ENCODE measurements at regions not wholly inside any gene's neighbourhood (a gene's known extent, or its start where the extent isn't known, plus 50 kb on each side); places are given as distances from the start of the nearest gene placed in this dataset.

DNA sequence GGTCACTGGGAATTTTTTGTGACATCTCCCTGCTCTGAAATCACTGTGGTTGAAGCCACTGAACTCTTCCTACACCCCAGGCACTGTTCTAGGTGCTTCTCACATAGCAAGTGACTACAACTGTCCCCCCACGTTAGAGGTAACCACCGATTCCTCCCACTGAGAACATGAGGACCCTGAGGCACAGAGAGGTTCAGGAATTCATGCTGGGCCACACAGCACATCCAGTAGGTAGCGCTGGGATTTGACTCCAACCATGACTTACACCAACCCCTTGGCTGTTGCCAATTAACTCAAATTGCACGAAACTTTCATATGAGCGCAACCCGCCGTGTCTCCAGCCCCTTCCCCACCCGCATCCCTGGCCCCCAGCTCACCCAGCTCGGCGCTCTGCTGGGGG lies 105.2 kb downstream of the RFLNA start:
- Mint-ChIP-seq H3K36me3 (ENCODE audit: low read depth) (peaks cover 35% of the 10 kb centered on the region), H3K27ac (no peak overlapping the region), H3K4me1 (peaks cover 3% of the 10 kb centered on the region), H3K9me3 (no peaks in the 10 kb centered on the region), H3K4me3 (no peak overlapping the region), H3K27me3 (no peaks in the 10 kb centered on the region)
- no peak for ATAC-seq (replicated peaks)

DNA sequence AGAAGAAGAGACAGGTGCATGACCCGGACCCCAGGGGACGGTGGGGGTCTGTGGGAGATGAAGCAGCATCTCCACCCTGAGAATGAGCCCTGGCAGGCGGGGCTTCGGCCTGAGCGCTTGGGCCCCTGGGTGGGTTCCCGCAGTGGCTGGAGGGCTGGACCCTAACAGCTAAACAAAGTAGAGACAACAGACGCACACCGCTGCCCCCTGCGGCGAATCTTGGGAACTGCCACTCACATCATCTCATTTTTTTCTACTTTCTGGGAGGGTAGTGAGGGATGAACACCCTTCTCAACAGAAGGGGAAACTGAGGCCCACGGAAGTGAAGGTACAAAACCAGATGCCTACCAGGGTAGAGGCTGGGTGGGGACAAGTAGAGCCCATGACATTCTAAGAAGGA lies 104.7 kb downstream of the RFLNA start:
- Mint-ChIP-seq H3K27ac (no peak overlapping the region), H3K9me3 (no peaks in the 10 kb centered on the region)

DNA sequence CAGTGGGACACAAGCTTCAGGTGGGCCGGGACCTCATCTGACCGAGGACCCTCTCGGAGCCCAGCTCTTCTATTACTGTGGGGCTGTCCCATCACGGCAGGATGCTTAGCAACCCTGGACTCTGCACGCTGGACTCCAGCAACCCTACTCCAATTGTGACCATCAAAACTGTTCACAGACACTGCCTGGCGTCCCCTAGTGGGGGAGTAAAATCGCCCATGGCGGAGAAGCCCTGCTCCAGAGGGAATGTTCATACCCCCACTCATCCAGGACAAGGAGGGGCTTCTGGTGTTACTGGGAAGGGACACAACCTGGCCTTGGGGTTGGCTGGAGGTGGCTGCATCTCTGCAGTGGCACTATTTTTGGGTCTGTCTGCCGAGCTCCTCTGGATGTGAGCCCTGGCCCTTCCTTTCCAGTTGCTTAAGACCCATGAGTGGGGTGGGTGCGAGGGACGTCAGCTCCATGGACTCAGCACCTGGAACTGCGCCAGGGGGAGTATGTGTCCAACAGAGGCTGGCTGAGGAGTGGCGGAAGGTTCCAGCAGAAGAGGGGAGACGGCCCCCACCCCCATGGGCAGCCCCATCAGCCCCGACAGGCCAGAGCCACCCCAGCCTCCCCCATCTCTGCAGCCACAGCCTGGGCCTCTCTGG lies 103.8 kb downstream of the RFLNA start:
- H3K27me3 Mint-ChIP-seq: no peaks in the 10 kb centered on the region
- peaks cover 46% of the 10 kb centered on the region for H3K36me3 Mint-ChIP-seq (ENCODE audit: low read depth)
- H3K9me3 Mint-ChIP-seq: no peaks in the 10 kb centered on the region
- H3K4me3 Mint-ChIP-seq: no peak overlapping the region
- no peak overlapping the region for H3K27ac Mint-ChIP-seq
- H3K4me1 Mint-ChIP-seq: peaks cover 3% of the 10 kb centered on the region
- no peak for ATAC-seq (replicated peaks)

More for the DNA sequence above, 104.7 kb downstream of the RFLNA start:
- no peak for ATAC-seq (replicated peaks)
- Mint-ChIP-seq H3K4me1 (peaks cover 3% of the 10 kb centered on the region), H3K36me3 (ENCODE audit: low read depth) (peaks cover 40% of the 10 kb centered on the region), H3K27me3 (no peaks in the 10 kb centered on the region), H3K4me3 (no peak overlapping the region)

DNA sequence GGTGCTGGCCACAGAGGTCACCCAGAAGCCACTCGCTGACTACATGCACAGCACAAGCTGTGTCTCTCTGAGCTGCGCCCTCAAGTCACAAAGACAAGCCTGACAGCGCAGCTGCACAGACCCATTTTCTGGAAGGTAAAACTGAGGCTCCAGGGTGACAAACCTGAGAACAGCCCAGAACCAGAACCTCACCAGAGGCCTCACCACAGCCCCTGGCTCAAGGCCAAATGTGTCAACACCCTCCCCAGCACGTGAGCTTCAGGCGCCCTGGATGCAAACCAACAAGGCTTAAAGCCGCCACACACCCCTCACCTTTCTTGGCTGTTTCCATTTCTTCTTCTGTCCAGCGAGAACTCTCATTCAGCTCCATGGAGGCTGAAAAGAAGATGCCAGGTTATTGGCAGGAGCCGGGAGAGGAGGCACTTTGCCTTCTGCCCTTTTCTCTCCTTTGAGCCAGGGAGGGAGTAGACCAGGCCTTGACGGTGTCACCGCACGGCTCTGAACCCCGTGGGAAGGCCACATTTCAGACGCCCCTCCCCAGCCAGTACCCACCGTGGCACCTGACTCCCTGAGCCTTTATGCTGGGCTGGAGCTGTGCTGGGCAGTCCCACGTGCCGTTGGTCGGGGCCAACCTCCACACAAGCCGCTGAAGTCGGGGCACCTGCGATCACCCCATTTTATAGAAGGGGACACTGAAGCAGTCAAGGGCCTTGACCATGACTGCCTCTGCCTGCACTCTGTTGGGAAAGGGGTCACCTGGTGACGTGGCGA lies 103.1 kb downstream of the RFLNA start:
- Mint-ChIP-seq H3K27me3 (no peaks in the 10 kb centered on the region), H3K4me3 (no peak overlapping the region), H3K9me3 (no peaks in the 10 kb centered on the region), H3K4me1 (no peaks in the 10 kb centered on the region), H3K27ac (no peak overlapping the region), H3K36me3 (ENCODE audit: low read depth) (peaks cover 46% of the 10 kb centered on the region)
- no peak for ATAC-seq (replicated peaks)

DNA sequence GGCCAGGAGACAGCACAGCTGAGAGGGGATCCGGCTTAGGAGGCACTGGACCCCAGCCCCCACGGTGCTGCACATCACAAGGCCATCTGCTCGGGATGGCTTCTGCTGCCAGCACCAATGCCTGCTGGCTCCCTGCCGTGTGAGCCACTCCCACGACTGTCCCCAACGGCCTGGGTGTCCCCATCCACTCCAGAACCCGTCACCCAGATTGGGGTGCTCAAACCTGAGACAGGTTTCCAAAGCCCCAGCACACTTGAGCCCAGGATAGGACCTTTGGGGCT lies 102.4 kb downstream of the RFLNA start:
- no peaks in the 10 kb centered on the region for H3K27me3 Mint-ChIP-seq
- ATAC-seq (replicated peaks): no peak
- peaks cover 46% of the 10 kb centered on the region for H3K36me3 Mint-ChIP-seq (ENCODE audit: low read depth)
- no peak overlapping the region for H3K4me3 Mint-ChIP-seq
- no peak overlapping the region for H3K27ac Mint-ChIP-seq
- no peaks in the 10 kb centered on the region for H3K9me3 Mint-ChIP-seq
- no peaks in the 10 kb centered on the region for H3K4me1 Mint-ChIP-seq

DNA sequence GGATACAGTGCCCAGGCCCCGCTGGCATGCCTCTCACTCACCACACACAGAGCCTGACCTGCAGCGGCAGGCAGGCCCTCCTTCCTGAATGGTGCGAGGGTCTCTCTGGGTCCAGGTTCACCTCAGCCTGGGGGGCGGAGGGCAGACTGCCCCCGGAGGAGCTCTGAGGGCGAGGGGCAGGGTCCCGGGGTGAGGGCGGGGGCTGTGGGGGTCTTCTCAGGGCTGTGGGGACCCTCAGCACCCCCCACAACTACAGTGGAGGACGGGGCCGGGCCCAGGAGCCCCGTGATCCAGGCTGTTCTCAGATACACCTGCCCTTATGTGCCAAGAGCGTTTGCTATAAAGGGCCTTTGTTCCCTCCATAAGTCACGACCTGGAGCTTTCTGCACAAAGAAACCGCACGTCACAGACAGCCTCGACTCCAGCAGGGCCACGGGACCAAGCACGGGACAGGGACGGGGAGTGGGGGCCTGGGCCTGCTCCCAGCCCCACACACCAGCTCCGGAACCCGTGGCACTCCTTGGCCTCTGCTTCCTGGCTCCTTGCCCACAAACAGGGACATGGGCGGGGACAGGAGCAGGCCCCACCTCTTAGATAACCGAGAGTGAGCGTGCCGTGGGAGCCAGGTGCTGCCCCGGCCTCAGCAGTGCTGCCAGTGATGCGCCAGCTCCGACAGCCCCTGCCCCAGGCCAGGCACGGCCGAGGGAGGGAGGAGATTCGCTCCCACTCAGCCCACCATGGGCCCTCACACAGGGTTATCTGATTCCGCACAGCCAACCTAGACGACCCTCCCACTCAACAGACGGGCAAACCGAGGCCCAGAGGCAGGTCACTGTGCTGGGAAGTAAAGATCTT lies 101.9 kb downstream of the RFLNA start:
- Mint-ChIP-seq H3K36me3 (ENCODE audit: low read depth) (peaks cover 44% of the 10 kb centered on the region), H3K9me3 (no peaks in the 10 kb centered on the region), H3K27ac (no peak overlapping the region), H3K4me3 (no peak overlapping the region), H3K4me1 (peaks cover 2% of the 10 kb centered on the region), H3K27me3 (no peaks in the 10 kb centered on the region)
- ATAC-seq (replicated peaks): no peak

DNA sequence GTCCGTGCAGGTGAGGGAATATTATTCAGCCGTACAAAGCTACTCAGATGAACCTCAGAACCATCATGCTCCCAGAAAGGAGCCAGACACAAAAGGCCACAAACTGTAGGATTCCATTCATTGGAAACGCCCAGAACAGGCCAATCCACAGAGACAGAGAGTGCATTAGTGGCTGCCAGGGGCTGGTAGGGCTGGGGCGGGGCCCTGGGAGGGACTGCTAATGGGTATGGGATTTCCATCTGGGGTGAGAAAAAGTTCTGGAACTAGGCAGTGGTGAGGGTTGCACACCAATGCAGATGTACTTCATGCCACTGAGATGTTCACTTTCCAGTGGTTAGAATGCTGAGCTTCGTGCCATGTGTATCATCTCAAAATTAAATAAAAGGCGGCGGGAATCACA lies 101.1 kb downstream of the RFLNA start:
- Mint-ChIP-seq H3K36me3 (ENCODE audit: low read depth) (peaks cover 36% of the 10 kb centered on the region), H3K4me3 (no peak overlapping the region), H3K9me3 (no peaks in the 10 kb centered on the region), H3K27ac (no peak overlapping the region), H3K27me3 (no peaks in the 10 kb centered on the region), H3K4me1 (peaks cover 9% of the 10 kb centered on the region)
- ATAC-seq (replicated peaks): no peak

DNA sequence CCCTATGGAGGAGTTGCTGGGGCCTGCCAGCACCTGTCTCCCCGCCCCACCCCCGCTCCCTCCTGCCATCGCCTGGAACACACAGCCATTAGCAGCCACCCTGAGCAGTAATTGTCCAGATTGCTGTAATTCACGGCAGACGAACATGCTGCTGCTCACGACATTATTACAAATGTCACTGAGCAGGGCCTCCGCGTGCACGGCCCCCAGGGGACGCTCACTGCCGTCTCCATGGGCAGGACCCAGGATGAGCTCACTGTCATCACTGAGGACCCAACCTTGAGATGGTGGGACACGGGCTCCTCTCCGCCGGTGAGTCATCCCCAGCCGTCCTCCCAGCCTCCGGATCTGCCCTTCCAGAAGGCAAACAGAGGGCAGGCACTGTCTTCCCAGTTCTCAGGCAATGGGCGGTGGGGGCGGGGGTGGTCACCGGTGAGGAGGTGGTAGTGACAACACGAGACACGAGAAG lies 100.4 kb downstream of the RFLNA start:
- peaks cover 10% of the 10 kb centered on the region for H3K4me1 Mint-ChIP-seq
- H3K27ac Mint-ChIP-seq: no peak overlapping the region
- H3K27me3 Mint-ChIP-seq: no peaks in the 10 kb centered on the region
- H3K9me3 Mint-ChIP-seq: no peaks in the 10 kb centered on the region
- H3K36me3 Mint-ChIP-seq (ENCODE audit: low read depth): peaks cover 30% of the 10 kb centered on the region
- H3K4me3 Mint-ChIP-seq: no peak overlapping the region
- ATAC-seq (replicated peaks): no peak

DNA sequence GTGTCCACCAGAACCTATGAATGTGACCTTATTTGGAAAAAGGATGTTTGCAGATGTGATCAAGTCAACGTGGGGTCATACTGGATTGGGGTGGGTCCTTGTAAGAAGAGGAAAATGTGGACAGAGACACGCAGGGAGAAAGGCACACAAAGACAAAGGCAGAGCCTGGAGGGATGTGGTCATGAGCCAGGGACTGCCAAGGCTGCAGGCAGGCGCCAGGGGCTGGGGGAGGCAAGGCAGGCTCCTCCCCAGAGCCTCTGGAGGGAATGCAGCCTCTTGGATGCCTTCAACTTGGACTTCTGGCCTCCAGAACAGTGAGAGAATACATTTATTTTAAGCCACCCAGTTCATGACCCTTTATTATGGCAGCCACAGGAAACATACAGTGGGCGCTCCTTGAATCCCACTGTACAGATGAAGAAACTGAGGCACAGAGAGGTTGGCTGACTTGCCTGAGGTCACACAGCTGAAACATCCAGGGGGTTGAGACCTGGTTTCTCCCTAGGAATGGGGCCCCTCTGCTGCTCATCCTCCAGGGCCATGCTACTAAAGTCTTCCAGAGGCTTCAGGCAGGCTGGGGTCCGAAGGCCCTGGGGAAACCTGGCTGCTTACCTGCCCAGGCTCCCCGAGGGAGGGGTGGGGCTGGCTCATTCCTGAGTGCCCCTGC lies 99.7 kb downstream of the RFLNA start:
- no peaks in the 10 kb centered on the region for H3K9me3 Mint-ChIP-seq
- peaks cover 10% of the 10 kb centered on the region for H3K4me1 Mint-ChIP-seq

DNA sequence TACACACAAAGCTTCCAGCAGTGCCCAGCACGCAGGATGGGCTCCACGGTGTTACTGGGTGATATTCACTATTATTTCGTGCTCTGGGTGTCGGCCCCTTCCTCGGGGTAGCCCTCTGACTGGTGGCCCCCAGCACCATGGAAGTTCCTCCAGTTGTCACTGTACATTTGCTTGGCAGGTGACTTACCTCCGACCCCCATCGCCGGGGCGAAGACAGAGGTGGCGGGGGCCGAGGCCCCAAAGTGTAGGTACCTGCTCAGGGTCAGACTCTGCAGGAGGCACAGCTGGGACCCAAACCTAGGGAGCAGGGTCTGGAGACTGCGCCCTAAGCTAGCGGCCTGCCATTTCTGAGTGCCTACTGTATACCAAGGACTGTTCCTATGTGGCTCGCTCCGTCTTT lies 98.9 kb downstream of the RFLNA start:
- no peak overlapping the region for H3K27ac Mint-ChIP-seq
- no peaks in the 10 kb centered on the region for H3K9me3 Mint-ChIP-seq
- H3K4me1 Mint-ChIP-seq: peaks cover 10% of the 10 kb centered on the region
- H3K4me3 Mint-ChIP-seq: no peak overlapping the region
- no peak for ATAC-seq (replicated peaks)
- H3K36me3 Mint-ChIP-seq (ENCODE audit: low read depth): peaks cover 17% of the 10 kb centered on the region
- no peaks in the 10 kb centered on the region for H3K27me3 Mint-ChIP-seq

More for the DNA sequence above, 99.7 kb downstream of the RFLNA start:
- Mint-ChIP-seq H3K36me3 (ENCODE audit: low read depth) (peaks cover 22% of the 10 kb centered on the region), H3K27me3 (no peaks in the 10 kb centered on the region), H3K27ac (no peak overlapping the region), H3K4me3 (no peak overlapping the region)
- no peak for ATAC-seq (replicated peaks)

DNA sequence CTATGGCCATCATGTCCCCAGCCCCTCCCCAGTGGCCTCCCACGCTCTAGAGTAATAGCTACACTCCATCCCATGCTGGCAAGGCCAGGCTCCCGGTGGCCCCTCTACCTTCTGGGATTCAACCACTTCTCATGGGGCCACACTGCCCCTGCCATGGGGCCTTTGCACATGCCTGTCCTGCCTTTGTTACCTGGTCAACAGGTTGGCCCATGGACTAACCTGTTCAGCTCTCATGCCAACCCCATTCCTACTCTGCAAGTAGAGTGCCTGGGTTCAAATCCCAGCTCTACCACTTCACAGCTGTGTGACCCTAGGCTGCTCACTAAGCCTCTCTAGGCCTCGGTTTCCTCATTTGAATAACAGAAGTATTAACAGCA lies 98.5 kb downstream of the RFLNA start:
- no peaks in the 10 kb centered on the region for H3K27me3 Mint-ChIP-seq
- H3K36me3 Mint-ChIP-seq (ENCODE audit: low read depth): peaks cover 17% of the 10 kb centered on the region
- H3K9me3 Mint-ChIP-seq: no peaks in the 10 kb centered on the region
- no peak overlapping the region for H3K27ac Mint-ChIP-seq
- ATAC-seq (replicated peaks): no peak
- no peak overlapping the region for H3K4me3 Mint-ChIP-seq
- peaks cover 10% of the 10 kb centered on the region for H3K4me1 Mint-ChIP-seq

DNA sequence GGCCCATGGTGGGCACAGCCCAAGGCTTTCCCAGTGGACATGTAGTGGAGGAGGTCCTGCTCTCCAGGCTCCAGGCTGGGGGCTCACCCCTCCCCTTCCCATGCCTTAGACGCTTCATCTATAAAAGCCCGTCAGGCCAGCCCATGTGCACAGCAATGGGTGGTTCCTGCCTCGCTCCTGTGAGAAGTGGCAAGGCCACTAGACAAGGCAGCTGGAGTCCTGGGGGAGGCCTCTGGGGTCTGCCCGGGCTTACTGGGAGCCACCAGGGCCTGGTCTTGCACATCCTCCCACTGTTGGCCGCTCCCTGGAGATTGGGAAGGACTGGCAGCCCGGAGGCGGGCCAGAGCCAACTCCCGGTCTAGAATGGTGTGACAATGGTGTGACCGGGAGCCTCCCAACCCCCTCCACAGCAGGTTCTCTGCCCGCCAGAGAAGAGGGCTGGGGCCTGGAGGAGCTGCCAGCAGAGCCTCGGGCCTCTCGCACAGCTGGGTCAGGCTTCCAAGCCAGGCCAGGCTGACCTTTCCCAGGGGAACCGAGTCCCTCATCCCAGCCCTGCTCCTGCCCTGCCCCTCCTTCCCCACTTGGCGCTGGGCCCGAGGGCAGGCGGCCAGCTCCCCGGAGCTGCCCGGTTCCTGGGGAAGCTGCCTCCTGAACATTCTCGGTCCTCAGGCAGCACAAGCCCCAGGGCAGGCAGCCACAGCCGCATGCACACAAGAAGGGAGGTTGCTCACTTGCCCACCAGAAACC lies 97.9 kb downstream of the RFLNA start:
- H3K27me3 Mint-ChIP-seq: no peaks in the 10 kb centered on the region
- H3K36me3 Mint-ChIP-seq (ENCODE audit: low read depth): peaks cover 17% of the 10 kb centered on the region
- peaks cover 10% of the 10 kb centered on the region for H3K4me1 Mint-ChIP-seq
- H3K4me3 Mint-ChIP-seq: no peak overlapping the region
- ATAC-seq (replicated peaks): no peak
- H3K9me3 Mint-ChIP-seq: no peaks in the 10 kb centered on the region
- no peak overlapping the region for H3K27ac Mint-ChIP-seq

DNA sequence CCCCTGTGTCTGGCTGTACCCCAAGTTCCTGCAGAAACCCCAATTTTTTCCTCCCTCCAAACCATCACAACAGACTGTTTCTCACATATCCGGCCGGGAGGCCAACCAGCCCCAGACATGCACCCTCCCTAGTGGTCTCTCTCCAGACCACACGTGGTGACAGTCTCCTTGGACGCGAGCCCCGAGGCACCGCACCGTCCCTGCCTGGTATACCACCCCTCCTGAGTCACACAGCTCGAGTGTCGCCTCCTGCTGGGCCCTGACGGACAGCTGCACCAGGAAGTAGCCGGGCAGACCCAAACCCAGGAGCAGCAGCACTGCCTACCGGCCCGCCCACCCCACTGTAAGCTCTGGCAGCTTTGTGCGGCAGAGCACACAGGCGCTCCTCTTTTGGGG lies 97.4 kb downstream of the RFLNA start:
- Mint-ChIP-seq H3K4me1 (peaks cover 10% of the 10 kb centered on the region), H3K9me3 (no peaks in the 10 kb centered on the region), H3K36me3 (ENCODE audit: low read depth) (peaks cover 17% of the 10 kb centered on the region), H3K27ac (no peak overlapping the region), H3K27me3 (no peaks in the 10 kb centered on the region), H3K4me3 (no peak overlapping the region)
- no peak for ATAC-seq (replicated peaks)

All from activated T-helper 17 cell treated with anti-CD3 and anti-CD28 coated beads, Interleukin-2, amount 50 U/mL, for 72 hours (primary cell).